ENCODE measurements at regions not wholly inside any gene's neighbourhood (a gene's known extent, or its start where the extent isn't known, plus 50 kb on each side); places are given as distances from the start of the nearest gene placed in this dataset.

DNA sequence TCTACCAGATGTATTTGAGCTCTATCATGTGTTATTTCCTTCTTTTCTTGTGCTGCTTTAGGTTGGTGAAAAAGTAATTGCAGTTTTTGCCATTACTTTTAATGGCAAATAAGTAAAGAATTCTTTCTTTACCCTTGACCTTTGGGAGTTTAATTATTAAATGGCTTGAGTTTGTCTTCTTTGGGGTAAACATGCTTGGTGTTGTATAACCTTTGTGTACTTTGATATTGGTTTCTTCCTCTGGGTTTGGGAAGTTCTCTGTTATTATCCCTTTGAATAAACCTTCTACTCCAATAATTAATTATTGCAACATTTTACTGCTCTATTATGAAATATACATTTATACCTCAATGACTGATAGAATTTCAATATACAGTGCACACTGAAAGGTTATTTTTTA is 709.4 kb downstream of the PCDH17 start (continued):
- TF ChIP-seq, protein P1, sequence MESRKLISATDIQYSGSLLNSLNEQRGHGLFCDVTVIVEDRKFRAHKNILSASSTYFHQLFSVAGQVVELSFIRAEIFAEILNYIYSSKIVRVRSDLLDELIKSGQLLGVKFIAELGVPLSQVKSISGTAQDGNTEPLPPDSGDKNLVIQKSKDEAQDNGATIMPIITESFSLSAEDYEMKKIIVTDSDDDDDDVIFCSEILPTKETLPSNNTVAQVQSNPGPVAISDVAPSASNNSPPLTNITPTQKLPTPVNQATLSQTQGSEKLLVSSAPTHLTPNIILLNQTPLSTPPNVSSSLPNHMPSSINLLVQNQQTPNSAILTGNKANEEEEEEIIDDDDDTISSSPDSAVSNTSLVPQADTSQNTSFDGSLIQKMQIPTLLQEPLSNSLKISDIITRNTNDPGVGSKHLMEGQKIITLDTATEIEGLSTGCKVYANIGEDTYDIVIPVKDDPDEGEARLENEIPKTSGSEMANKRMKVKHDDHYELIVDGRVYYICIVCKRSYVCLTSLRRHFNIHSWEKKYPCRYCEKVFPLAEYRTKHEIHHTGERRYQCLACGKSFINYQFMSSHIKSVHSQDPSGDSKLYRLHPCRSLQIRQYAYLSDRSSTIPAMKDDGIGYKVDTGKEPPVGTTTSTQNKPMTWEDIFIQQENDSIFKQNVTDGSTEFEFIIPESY (CRISPR knock-in tag; IDR thresholded peaks at IDR 0.05): no peak
- TF ChIP-seq, protein P2, sequence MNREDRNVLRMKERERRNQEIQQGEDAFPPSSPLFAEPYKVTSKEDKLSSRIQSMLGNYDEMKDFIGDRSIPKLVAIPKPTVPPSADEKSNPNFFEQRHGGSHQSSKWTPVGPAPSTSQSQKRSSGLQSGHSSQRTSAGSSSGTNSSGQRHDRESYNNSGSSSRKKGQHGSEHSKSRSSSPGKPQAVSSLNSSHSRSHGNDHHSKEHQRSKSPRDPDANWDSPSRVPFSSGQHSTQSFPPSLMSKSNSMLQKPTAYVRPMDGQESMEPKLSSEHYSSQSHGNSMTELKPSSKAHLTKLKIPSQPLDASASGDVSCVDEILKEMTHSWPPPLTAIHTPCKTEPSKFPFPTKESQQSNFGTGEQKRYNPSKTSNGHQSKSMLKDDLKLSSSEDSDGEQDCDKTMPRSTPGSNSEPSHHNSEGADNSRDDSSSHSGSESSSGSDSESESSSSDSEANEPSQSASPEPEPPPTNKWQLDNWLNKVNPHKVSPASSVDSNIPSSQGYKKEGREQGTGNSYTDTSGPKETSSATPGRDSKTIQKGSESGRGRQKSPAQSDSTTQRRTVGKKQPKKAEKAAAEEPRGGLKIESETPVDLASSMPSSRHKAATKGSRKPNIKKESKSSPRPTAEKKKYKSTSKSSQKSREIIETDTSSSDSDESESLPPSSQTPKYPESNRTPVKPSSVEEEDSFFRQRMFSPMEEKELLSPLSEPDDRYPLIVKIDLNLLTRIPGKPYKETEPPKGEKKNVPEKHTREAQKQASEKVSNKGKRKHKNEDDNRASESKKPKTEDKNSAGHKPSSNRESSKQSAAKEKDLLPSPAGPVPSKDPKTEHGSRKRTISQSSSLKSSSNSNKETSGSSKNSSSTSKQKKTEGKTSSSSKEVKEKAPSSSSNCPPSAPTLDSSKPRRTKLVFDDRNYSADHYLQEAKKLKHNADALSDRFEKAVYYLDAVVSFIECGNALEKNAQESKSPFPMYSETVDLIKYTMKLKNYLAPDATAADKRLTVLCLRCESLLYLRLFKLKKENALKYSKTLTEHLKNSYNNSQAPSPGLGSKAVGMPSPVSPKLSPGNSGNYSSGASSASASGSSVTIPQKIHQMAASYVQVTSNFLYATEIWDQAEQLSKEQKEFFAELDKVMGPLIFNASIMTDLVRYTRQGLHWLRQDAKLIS (CRISPR knock-in tag; IDR thresholded peaks at IDR 0.05): no peak
- TF ChIP-seq MIXL1 (CRISPR knock-in tag; IDR thresholded peaks at IDR 0.05) (peak; percentile 40; the same call in 1 of the 2 replicates), MYC (CRISPR knock-in tag; IDR thresholded peaks at IDR 0.05; ENCODE audit: borderline replicate concordance) (no peak), POLR2AphosphoS5 (IDR thresholded peaks at IDR 0.05; ENCODE audit: low read depth, low read length) (no peak), ISL2 (CRISPR knock-in tag; IDR thresholded peaks at IDR 0.05) (peak; percentile 3; the same call in 1 of the 2 replicates), SOX13 (IDR thresholded peaks at IDR 0.05) (no peak), SOX13 (CRISPR knock-in tag; conservative IDR thresholded peaks at IDR 0.05 in 1 of 2, IDR thresholded peaks at IDR 0.05 in 1 of 2) (peak in 1 of 2 experiments; percentile 17; a peak in 1 of 4 replicates), ZNF644 (CRISPR knock-in tag; IDR thresholded peaks at IDR 0.05; ENCODE audit: low read depth) (no peak), EHMT2 (IDR thresholded peaks at IDR 0.05; ENCODE audit: borderline replicate concordance, low read depth, low read length) (no peak), FOXP1 (IDR thresholded peaks at IDR 0.05) (no peak), FOXP1 (CRISPR knock-in tag; IDR thresholded peaks at IDR 0.05) (peak; percentile 53; the same call in 1 of the 2 replicates), PTBP1 (IDR thresholded peaks at IDR 0.05; ENCODE audit: low read depth, low read length, poor library complexity, severe bottlenecking) (no peak), NAIF1 (CRISPR knock-in tag; IDR thresholded peaks at IDR 0.05; ENCODE audit: borderline replicate concordance) (no peak), YY1 (IDR thresholded peaks at IDR 0.05; ENCODE audit: insufficient read depth, insufficient replicate concordance, low read depth, low read length) (no peak), HMGA1 (CRISPR knock-in tag; conservative IDR thresholded peaks at IDR 0.05) (no peak), FOSL2 (CRISPR knock-in tag; IDR thresholded peaks at IDR 0.05) (no peak), ONECUT2 (CRISPR knock-in tag; IDR thresholded peaks at IDR 0.05) (no peak)
- TF ChIP-seq, protein P3, sequence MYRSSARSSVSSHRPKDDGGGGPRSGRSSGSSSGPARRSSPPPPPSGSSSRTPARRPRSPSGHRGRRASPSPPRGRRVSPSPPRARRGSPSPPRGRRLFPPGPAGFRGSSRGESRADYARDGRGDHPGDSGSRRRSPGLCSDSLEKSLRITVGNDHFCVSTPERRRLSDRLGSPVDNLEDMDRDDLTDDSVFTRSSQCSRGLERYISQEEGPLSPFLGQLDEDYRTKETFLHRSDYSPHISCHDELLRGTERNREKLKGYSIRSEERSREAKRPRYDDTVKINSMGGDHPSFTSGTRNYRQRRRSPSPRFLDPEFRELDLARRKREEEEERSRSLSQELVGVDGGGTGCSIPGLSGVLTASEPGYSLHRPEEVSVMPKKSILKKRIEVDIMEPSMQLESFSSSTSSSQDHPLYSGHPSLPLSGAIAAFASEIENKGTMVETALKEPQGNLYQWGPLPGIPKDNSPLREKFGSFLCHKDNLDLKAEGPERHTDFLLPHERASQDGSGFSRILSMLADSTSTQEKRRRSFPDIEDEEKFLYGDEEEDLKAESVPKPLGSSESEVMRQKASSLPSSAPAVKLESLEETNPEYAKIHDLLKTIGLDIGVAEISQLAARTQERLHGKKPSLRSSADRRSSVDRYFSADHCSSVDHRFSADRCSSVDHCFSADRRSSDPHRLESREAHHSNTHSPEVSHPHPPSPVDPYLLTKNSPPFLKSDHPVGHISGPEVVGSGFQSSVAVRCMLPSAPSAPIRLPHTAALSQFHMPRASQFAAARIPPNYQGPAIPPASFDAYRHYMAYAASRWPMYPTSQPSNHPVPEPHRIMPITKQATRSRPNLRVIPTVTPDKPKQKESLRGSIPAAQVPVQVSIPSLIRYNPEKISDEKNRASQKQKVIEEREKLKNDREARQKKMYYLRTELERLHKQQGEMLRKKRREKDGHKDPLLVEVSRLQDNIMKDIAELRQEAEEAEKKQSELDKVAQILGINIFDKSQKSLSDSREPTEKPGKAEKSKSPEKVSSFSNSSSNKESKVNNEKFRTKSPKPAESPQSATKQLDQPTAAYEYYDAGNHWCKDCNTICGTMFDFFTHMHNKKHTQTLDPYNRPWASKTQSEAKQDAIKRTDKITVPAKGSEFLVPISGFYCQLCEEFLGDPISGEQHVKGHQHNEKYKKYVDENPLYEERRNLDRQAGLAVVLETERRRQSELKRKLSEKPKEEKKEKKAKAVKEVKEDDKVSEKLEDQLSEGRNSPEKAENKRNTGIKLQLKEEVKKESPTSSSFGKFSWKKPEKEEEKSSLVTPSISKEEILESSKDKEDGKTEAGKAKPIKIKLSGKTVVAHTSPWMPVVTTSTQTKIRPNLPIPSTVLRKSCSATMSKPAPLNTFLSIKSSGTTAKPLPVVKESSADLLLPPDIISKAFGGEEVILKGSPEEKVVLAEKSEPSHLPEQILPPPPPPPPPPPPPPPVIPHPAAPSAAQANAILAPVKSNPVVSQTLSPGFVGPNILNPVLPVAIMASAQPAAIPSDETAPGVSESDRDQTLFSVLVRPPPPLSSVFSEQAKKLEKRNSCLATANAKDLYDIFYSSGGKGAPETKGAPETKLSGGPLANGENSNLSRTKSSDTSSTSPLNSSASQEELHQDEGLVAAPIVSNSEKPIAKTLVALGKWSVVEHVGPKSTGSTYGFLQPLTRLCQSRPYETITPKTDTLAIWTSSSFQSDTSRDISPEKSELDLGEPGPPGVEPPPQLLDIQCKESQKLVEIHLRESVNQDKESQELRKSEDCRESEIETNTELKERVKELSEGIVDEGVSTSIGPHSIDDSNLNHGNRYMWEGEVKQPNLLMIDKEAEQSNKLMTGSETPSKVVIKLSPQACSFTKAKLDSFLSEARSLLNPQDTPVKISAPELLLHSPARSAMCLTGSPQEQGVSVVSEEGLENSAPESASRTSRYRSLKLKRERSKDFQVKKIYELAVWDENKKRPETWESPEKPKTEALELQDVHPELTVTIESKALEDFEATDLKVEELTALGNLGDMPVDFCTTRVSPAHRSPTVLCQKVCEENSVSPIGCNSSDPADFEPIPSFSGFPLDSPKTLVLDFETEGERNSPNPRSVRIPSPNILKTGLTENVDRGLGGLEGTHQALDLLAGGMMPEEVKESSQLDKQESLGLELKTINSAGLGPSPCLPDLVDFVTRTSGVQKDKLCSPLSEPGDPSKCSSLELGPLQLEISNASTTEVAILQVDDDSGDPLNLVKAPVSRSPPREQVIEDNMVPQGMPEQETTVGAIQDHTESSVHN (CRISPR knock-in tag; IDR thresholded peaks at IDR 0.05): no peak

All from HepG2 (cell line).